K562 (cell line): ENCODE measurements at regions not wholly inside any gene's neighbourhood (a gene's known extent, or its start where the extent isn't known, plus 50 kb on each side); places are given as distances from the start of the nearest gene placed in this dataset.

Source experiments
- ATF7 ChIP-seq: fragments of 450-650 bp; IDR thresholded peaks from 2 replicates; pipeline ENCODE4 v1.7.1; 2014; ENCODE audit warnings: mild to moderate bottlenecking, moderate library complexity
- CBFA2T3 ChIP-seq: fragments of 450-650 bp; IDR thresholded peaks from 2 replicates; pipeline ENCODE4 v1.6.1; 2017
- CEBPG ChIP-seq, 3 experiments: fragments of 200-800 bp in 1 of 3; sonication (Bioruptor generic) in 1 of 3; sonication (generic) in 1 of 3; formaldehyde crosslinking in 1 of 3; IDR thresholded peaks in 2 of 3; conservative IDR thresholded peaks in 1 of 3; 2 replicates each; pipeline versions ENCODE4 v1.6.1 to v1.8.0; 2016 to 2022; ENCODE audit warnings: missing compliant biosample characterization in 2 of 3, missing genetic modification characterization in 2 of 3, mild to moderate bottlenecking in 1 of 3, missing genetic modification reagents in 1 of 3
- CHCHD3 ChIP-seq: fragments of 250-450 bp; sonication (Bioruptor Pico); IDR thresholded peaks from 2 replicates; pipeline ENCODE4 v2.1.2; 2022; ENCODE audit warnings: mild to moderate bottlenecking
- CHD2 ChIP-seq: IDR thresholded peaks from 2 replicates; pipeline ENCODE4 v1.6.1; 2011; ENCODE audit warnings: low read depth, low read length
- EGR1 ChIP-seq: fragments of 450-650 bp; conservative IDR thresholded peaks from 2 replicates; pipeline ENCODE4 v1.6.1; 2017; ENCODE audit warnings: mild to moderate bottlenecking
- ESRRA ChIP-seq: fragments of 450-650 bp; IDR thresholded peaks from 2 replicates; pipeline ENCODE4 v1.6.1; 2014; ENCODE audit warnings: low read depth, mild to moderate bottlenecking, moderate library complexity, borderline replicate concordance
- HEY1 ChIP-seq: fragments of 250-450 bp; sonication (Bioruptor Pico); IDR thresholded peaks from 2 replicates; pipeline ENCODE4 v1.5.0; 2020; ENCODE audit warnings: mild to moderate bottlenecking, moderate library complexity, borderline replicate concordance
- JUNB ChIP-seq: fragments of 450-650 bp; formaldehyde crosslinking; conservative IDR thresholded peaks from 2 replicates; pipeline ENCODE4 v1.4.0; 2020; ENCODE audit warnings: mild to moderate bottlenecking
- MBD2 ChIP-seq: sonication (generic); IDR thresholded peaks from 2 replicates; pipeline ENCODE4 v1.6.1; 2016; ENCODE audit warnings: low read depth, borderline replicate concordance
- MTA2 ChIP-seq: fragments of 450-650 bp; IDR thresholded peaks from 2 replicates; pipeline ENCODE4 v1.6.1; 2016; ENCODE audit warnings: low read depth
- MXI1 ChIP-seq: IDR thresholded peaks from 2 replicates; pipeline ENCODE4 v1.6.1; 2011; ENCODE audit warnings: low read depth, mild to moderate bottlenecking, improper control_type of control experiment, low read length
- MYC ChIP-seq, 2 experiments: fragments of 250-450 bp in 1 of 2; sonication (Bioruptor Pico) in 1 of 2; IDR thresholded peaks; 2 replicates each; pipeline versions ENCODE4 v1.5.1 to v1.6.1; 2012 to 2021; ENCODE audit warnings: low read depth in 2 of 2, borderline replicate concordance in 1 of 2, improper control_type of control experiment in 1 of 2, low read length in 1 of 2, mild to moderate bottlenecking in 1 of 2, moderate library complexity in 1 of 2
- NFATC3 ChIP-seq: fragments of 450-650 bp; IDR thresholded peaks from 2 replicates; pipeline ENCODE4 v1.6.1; 2017; ENCODE audit warnings: mild to moderate bottlenecking
- NR4A1 ChIP-seq, 2 experiments: fragments of 250-450 bp in 1 of 2; fragments of 450-650 bp in 1 of 2; sonication (Bioruptor Pico) in 1 of 2; IDR thresholded peaks; 2 replicates each; pipeline versions ENCODE4 v1.4.0 to v1.6.1; 2016 to 2020; ENCODE audit warnings: mild to moderate bottlenecking in 2 of 2, missing compliant biosample characterization in 1 of 2, missing genetic modification characterization in 1 of 2, moderate library complexity in 1 of 2
- OTX1 ChIP-seq: fragments of 450-650 bp; formaldehyde crosslinking; IDR thresholded peaks from 2 replicates; pipeline ENCODE4 v1.4.0; 2022; ENCODE audit warnings: mild to moderate bottlenecking
- PML ChIP-seq: IDR thresholded peaks from 2 replicates; pipeline ENCODE4 v1.6.1; 2012; ENCODE audit warnings: low read length, inconsistent platforms
- POLR2AphosphoS2 ChIP-seq: IDR thresholded peaks from 2 replicates; pipeline ENCODE4 v1.6.1; 2012; ENCODE audit warnings: low read length, improper control_type of control experiment
- RBM39 ChIP-seq: fragments of 200-400 bp; formaldehyde crosslinking; optimal IDR thresholded peaks from 2 replicates; pipeline ENCODE3; 2018; ENCODE audit warnings: low read depth, low read length
- SNRNP70 ChIP-seq: fragments of 200-400 bp; formaldehyde crosslinking; optimal IDR thresholded peaks from 2 replicates; pipeline ENCODE3; 2017; ENCODE audit warnings: low read depth, low read length
- TSHZ1 ChIP-seq: fragments of 250-450 bp; sonication (Bioruptor Pico); IDR thresholded peaks from 2 replicates; pipeline ENCODE4 v1.4.0; 2020; ENCODE audit warnings: mild to moderate bottlenecking, moderate library complexity
- ZFP1 ChIP-seq: fragments of 450-650 bp; formaldehyde crosslinking; IDR thresholded peaks from 2 replicates; pipeline ENCODE4 v1.4.0; 2020; ENCODE audit warnings: mild to moderate bottlenecking, mixed read lengths
- ZFP36 ChIP-seq: fragments of 150-350 bp; IDR thresholded peaks from 2 replicates; pipeline ENCODE4 v1.6.1; 2018; ENCODE audit warnings: low read length, low read depth; ENCODE audit not compliant: partially characterized antibody
- ZKSCAN3 ChIP-seq: fragments of 250-450 bp; sonication (Bioruptor Pico); IDR thresholded peaks from 2 replicates; pipeline ENCODE4 v1.4.0; 2020
- ZSCAN32 ChIP-seq: fragments of 450-650 bp; formaldehyde crosslinking; IDR thresholded peaks from 2 replicates; pipeline ENCODE4 v1.4.0; 2020; ENCODE audit warnings: mild to moderate bottlenecking, moderate library complexity
- TF ChIP-seq, protein P1 (sequence below): fragments of 250-450 bp; sonication (Bioruptor Pico); IDR thresholded peaks from 2 replicates; pipeline ENCODE4 v1.4.0; 2020; ENCODE audit warnings: mild to moderate bottlenecking

GRCh38 chr6:152874846-152875568, 107.8 kb downstream of the FBXO5 start (continued):
- TF ChIP-seq JUNB: no peak
- peak; percentile 26; the same call in 1 of the 2 replicates for TF ChIP-seq MTA2
- peak; percentile 74; the same call in 1 of the 2 replicates for TF ChIP-seq MXI1
- no peak for TF ChIP-seq CHD2
- peak; percentile 27; the same call in 1 of the 2 replicates for TF ChIP-seq PML
- TF ChIP-seq MBD2: no peak
- TF ChIP-seq ESRRA: no peak
- peak; percentile 84 for TF ChIP-seq CBFA2T3
- no peak for TF ChIP-seq ATF7
- no peak for TF ChIP-seq ZFP36
- no peak for TF ChIP-seq ZFP1
- TF ChIP-seq, protein P1, sequence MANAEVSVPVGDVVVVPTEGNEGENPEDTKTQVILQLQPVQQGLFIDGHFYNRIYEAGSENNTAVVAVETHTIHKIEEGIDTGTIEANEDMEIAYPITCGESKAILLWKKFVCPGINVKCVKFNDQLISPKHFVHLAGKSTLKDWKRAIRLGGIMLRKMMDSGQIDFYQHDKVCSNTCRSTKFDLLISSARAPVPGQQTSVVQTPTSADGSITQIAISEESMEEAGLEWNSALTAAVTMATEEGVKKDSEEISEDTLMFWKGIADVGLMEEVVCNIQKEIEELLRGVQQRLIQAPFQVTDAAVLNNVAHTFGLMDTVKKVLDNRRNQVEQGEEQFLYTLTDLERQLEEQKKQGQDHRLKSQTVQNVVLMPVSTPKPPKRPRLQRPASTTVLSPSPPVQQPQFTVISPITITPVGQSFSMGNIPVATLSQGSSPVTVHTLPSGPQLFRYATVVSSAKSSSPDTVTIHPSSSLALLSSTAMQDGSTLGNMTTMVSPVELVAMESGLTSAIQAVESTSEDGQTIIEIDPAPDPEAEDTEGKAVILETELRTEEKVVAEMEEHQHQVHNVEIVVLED (CRISPR knock-in tag): no peak
- TF ChIP-seq ZKSCAN3 (CRISPR knock-in tag): no peak
- TF ChIP-seq CHCHD3 (CRISPR knock-in tag): no peak
- no peak for TF ChIP-seq RBM39
- TF ChIP-seq TSHZ1: no peak
- TF ChIP-seq HEY1 (CRISPR knock-in tag): no peak
- no peak for TF ChIP-seq SNRNP70
- no peak for TF ChIP-seq EGR1
- no peak for TF ChIP-seq POLR2AphosphoS2
- TF ChIP-seq OTX1 (CRISPR knock-in tag): no peak
- no peak for TF ChIP-seq NFATC3
- TF ChIP-seq NR4A1 (CRISPR knock-in tag; IDR thresholded peaks at IDR 0.05): no peak
- no peak for TF ChIP-seq NR4A1 (tag; IDR thresholded peaks at IDR 0.05)
- TF ChIP-seq MYC (IDR thresholded peaks at IDR 0.05; ENCODE audit: low read depth, low read length): peak; percentile 56; the same call in 1 of the 2 replicates
- TF ChIP-seq MYC (CRISPR knock-in tag; IDR thresholded peaks at IDR 0.05; ENCODE audit: borderline replicate concordance, low read depth): no peak
- TF ChIP-seq CEBPG (CRISPR knock-in tag; IDR thresholded peaks at IDR 0.05): no peak
- no peak for TF ChIP-seq CEBPG (tag; conservative IDR thresholded peaks at IDR 0.05 in 1 of 2, IDR thresholded peaks at IDR 0.05 in 1 of 2)
- no peak for TF ChIP-seq ZSCAN32 (CRISPR knock-in tag)
